SK-N-SH treated with all-trans-retinoic acid at 6 μM for 48 hours (cell line): ENCODE measurements at regions not wholly inside any gene's neighbourhood (a gene's known extent, or its start where the extent isn't known, plus 50 kb on each side); places are given as distances from the start of the nearest gene placed in this dataset.

Experiments
- ESRRG ChIP-seq: fragments of 250-450 bp; sonication (Bioruptor Pico); IDR thresholded peaks from 2 replicates; pipeline ENCODE4 v1.6.1; 2021; ENCODE audit warnings: mild to moderate bottlenecking
- TCF4 ChIP-seq: fragments of 250-450 bp; sonication (Bioruptor Pico); IDR thresholded peaks from 2 replicates; pipeline ENCODE4 v1.8.0; 2021; ENCODE audit warnings: mild to moderate bottlenecking, moderate library complexity, borderline replicate concordance
- TF ChIP-seq, protein P1 (sequence below): fragments of 250-450 bp; sonication (Bioruptor Pico); IDR thresholded peaks from 2 replicates; pipeline ENCODE4 v1.5.1; 2021; ENCODE audit warnings: mild to moderate bottlenecking, moderate library complexity
- TF ChIP-seq, protein P2 (sequence below): fragments of 250-450 bp; sonication (Bioruptor Pico); IDR thresholded peaks from 2 replicates; pipeline ENCODE4 v1.8.0; 2020; ENCODE audit warnings: mild to moderate bottlenecking, moderate library complexity, borderline replicate concordance

DNA sequence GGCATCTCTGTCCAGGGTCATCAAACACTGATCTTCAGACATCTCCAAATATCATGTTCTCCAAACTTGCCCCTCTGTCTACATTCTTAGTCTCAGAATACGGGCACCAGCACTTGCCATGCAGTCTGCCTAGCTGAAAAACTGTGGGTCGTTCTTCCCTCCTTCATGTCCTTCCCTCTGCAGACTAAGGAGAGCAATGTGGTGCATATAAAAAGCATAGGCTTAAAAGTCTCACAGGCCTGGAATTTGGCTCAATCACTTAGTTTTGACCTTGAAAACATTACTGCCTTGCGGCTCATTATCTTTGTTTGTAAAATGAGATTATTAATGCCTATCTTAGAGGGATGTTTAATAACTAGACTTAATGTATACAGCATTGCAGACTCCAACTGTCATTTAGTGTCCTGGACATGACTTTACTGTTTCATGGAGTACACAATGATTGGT is 362.8 kb downstream of the NPR3 start:
- TF ChIP-seq, protein P1, sequence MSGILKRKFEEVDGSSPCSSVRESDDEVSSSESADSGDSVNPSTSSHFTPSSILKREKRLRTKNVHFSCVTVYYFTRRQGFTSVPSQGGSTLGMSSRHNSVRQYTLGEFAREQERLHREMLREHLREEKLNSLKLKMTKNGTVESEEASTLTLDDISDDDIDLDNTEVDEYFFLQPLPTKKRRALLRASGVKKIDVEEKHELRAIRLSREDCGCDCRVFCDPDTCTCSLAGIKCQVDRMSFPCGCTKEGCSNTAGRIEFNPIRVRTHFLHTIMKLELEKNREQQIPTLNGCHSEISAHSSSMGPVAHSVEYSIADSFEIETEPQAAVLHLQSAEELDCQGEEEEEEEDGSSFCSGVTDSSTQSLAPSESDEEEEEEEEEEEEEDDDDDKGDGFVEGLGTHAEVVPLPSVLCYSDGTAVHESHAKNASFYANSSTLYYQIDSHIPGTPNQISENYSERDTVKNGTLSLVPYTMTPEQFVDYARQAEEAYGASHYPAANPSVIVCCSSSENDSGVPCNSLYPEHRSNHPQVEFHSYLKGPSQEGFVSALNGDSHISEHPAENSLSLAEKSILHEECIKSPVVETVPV (CRISPR knock-in tag), result no peak
- TF ChIP-seq ESRRG (CRISPR knock-in tag), result no peak
- TF ChIP-seq, protein P2, sequence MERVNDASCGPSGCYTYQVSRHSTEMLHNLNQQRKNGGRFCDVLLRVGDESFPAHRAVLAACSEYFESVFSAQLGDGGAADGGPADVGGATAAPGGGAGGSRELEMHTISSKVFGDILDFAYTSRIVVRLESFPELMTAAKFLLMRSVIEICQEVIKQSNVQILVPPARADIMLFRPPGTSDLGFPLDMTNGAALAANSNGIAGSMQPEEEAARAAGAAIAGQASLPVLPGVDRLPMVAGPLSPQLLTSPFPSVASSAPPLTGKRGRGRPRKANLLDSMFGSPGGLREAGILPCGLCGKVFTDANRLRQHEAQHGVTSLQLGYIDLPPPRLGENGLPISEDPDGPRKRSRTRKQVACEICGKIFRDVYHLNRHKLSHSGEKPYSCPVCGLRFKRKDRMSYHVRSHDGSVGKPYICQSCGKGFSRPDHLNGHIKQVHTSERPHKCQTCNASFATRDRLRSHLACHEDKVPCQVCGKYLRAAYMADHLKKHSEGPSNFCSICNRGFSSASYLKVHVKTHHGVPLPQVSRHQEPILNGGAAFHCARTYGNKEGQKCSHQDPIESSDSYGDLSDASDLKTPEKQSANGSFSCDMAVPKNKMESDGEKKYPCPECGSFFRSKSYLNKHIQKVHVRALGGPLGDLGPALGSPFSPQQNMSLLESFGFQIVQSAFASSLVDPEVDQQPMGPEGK (CRISPR knock-in tag), result no peak
- TF ChIP-seq TCF4, result no peak
